ENCODE measurements at regions not wholly inside any gene's neighbourhood (a gene's known extent, or its start where the extent isn't known, plus 50 kb on each side); places are given as distances from the start of the nearest gene placed in this dataset.
A peak's percentile ranks its signal among the peaks of the same experiment; 100 is the strongest.

DNA sequence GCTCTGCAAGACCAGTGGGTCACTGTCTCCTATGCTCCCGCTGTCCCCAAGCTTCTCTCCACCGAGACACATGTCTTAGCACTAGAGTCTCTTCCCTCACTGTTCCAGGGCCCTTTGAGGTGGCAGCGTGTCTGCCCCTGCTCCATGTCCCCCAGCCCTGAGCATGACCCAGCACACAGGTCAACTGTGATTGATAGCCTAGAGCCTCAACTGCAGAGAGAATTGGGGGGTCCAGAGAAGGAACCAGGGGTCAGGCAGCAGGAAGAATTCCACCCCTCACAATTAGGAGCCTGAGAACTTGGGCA, 54.6 kb upstream of the ODC1 start:
- DNase-seq (ENCODE audit: low spot score), result no peak
- H3K79me2 ChIP-seq (ENCODE audit: low read depth), result no peaks in the 10 kb centered on the region
- Mint-ChIP-seq H3K36me3 (no peaks in the 10 kb centered on the region), H3K9me3 (no peaks in the 10 kb centered on the region), H3K27me3 (ENCODE audit: insufficient read depth, low read depth) (peaks cover 8% of the 10 kb centered on the region), H3K4me3 (no peak overlapping the region), H3K27ac (peak overlapping the region; percentile 95), H3K4me1 (peaks cover 19% of the 10 kb centered on the region)
- H3K36me3 ChIP-seq, result no peaks in the 10 kb centered on the region
- H4K20me1 ChIP-seq (ENCODE audit: low read depth), result no peaks in the 10 kb centered on the region
- H3F3A ChIP-seq (ENCODE audit: low read depth), result no peaks in the 10 kb centered on the region
- no peak overlapping the region for H2AFZ ChIP-seq (replicated peaks)
- peaks cover 9% of the 10 kb centered on the region for H3K4me1 ChIP-seq
- H3K9ac ChIP-seq, result no peak overlapping the region
- no peak overlapping the region for H3K27ac ChIP-seq
- no peak overlapping the region for H3K4me2 ChIP-seq
- no peak overlapping the region for H3K4me3 ChIP-seq
- H3K27me3 ChIP-seq, result no peaks in the 10 kb centered on the region
- TF ChIP-seq, protein P1, sequence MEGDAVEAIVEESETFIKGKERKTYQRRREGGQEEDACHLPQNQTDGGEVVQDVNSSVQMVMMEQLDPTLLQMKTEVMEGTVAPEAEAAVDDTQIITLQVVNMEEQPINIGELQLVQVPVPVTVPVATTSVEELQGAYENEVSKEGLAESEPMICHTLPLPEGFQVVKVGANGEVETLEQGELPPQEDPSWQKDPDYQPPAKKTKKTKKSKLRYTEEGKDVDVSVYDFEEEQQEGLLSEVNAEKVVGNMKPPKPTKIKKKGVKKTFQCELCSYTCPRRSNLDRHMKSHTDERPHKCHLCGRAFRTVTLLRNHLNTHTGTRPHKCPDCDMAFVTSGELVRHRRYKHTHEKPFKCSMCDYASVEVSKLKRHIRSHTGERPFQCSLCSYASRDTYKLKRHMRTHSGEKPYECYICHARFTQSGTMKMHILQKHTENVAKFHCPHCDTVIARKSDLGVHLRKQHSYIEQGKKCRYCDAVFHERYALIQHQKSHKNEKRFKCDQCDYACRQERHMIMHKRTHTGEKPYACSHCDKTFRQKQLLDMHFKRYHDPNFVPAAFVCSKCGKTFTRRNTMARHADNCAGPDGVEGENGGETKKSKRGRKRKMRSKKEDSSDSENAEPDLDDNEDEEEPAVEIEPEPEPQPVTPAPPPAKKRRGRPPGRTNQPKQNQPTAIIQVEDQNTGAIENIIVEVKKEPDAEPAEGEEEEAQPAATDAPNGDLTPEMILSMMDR (IDR thresholded peaks at IDR 0.05), result no peak
- TF ChIP-seq EZH2 (IDR thresholded peaks at IDR 0.05) (no peak), EZH2phosphoT487 (IDR thresholded peaks at IDR 0.05) (no peak)
- H3K9me3 ChIP-seq (ENCODE audit: low read depth), result no peaks in the 10 kb centered on the region

DNA sequence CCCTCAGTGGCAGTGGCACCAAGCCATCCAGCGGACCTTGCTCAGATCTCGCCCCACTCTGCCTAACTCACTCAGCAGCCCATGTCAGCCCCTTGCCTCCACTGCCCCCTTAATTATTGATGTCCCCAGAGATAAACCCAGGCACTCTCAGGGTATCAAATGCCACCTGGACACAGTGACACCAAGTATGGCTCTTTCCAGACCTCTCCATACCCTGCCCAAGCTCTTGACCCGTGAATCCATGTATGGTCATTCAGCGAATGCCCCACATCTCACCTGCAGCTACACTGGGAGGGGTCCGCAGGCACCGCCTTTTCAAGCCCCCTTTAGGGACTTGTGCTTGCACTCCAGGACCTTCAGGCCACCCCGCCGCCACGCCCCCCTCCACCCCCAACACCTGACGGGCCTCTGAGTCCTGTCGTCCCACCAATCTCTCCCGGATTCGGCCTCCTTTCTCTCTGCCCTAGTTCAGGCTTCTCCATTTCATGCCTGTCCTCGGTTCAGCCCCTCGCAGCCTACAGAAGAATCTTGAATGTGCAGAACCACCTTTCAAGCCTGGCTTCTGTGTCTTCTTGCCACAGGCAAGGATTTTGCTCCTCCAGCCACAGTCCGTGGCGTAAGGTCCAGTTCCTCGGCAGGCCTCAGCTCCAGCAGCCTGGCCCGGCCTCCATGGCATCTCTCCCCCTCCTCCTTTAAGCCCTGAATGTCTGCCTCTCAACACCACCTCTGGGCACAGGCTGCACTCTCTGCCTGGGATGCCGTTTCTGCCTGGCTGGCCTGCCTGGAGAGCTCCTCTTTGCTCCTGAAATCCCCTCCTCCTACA, 54.1 kb upstream of the ODC1 start:
- DNase-seq (ENCODE audit: low spot score), result no peak

DNA sequence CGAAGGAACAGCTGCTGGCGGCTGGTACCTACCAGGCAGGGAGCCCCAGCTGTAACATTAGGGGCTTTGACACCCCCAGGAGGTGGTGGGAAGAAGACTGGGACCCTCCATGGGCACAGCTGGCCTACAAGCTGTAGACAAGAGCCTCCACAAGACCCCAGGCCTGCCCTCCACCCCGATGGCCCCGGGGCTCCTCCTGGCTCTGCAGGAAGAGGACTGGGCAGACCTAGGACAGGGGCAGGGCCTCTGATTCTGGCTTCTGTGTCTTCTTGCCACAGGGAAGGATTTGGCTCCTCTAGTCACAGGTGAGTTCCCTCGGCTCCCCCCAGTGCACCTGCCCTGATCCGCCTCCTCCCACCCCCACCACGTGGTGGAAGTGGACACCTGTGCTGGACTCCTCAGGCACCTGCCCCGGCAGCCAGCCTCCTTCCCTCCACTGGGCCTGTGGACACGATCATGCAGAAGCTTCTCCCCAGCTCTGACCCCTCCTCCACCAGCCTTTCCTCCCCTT, 53.4 kb upstream of the ODC1 start:
- no peaks in the 10 kb centered on the region for H3K9me3 Mint-ChIP-seq
- no peaks in the 10 kb centered on the region for H4K20me1 ChIP-seq (ENCODE audit: low read depth)
- no peaks in the 10 kb centered on the region for H3K9me3 ChIP-seq (ENCODE audit: low read depth)
- H3K4me2 ChIP-seq, result no peak overlapping the region
- no peak overlapping the region for H3K27ac ChIP-seq
- no peaks in the 10 kb centered on the region for H3K36me3 ChIP-seq
- H3K9ac ChIP-seq, result no peak overlapping the region
- no peak overlapping the region for H3K4me3 ChIP-seq
- H3F3A ChIP-seq (ENCODE audit: low read depth), result no peaks in the 10 kb centered on the region
- H2AFZ ChIP-seq (replicated peaks), result no peak overlapping the region
- peaks cover 9% of the 10 kb centered on the region for H3K4me1 ChIP-seq
- peaks cover 22% of the 10 kb centered on the region for H3K4me1 Mint-ChIP-seq
- no peaks in the 10 kb centered on the region for H3K79me2 ChIP-seq (ENCODE audit: low read depth)
- no peaks in the 10 kb centered on the region for H3K27me3 ChIP-seq
- H3K27me3 Mint-ChIP-seq (ENCODE audit: insufficient read depth, low read depth), result peaks cover 11% of the 10 kb centered on the region
- no peak overlapping the region for H3K4me3 Mint-ChIP-seq
- no peak for DNase-seq (ENCODE audit: low spot score)
- H3K36me3 Mint-ChIP-seq, result no peaks in the 10 kb centered on the region
- no peak for TF ChIP-seq EZH2phosphoT487 (IDR thresholded peaks at IDR 0.05)
- no peak for TF ChIP-seq EZH2 (IDR thresholded peaks at IDR 0.05)
- TF ChIP-seq, protein P1 (IDR thresholded peaks at IDR 0.05), result no peak
- peak overlapping the region; percentile 84 for H3K27ac Mint-ChIP-seq

More for the DNA sequence above, 54.1 kb upstream of the ODC1 start:
- TF ChIP-seq EZH2phosphoT487 (IDR thresholded peaks at IDR 0.05) (no peak), EZH2 (IDR thresholded peaks at IDR 0.05) (no peak)
- TF ChIP-seq, protein P1 (IDR thresholded peaks at IDR 0.05), result no peak
- no peaks in the 10 kb centered on the region for H4K20me1 ChIP-seq (ENCODE audit: low read depth)
- no peaks in the 10 kb centered on the region for H3K9me3 ChIP-seq (ENCODE audit: low read depth)
- H3K9ac ChIP-seq, result no peak overlapping the region
- H3K4me1 ChIP-seq, result peaks cover 9% of the 10 kb centered on the region
- H3K9me3 Mint-ChIP-seq, result no peaks in the 10 kb centered on the region
- H3K79me2 ChIP-seq (ENCODE audit: low read depth), result no peaks in the 10 kb centered on the region
- no peak overlapping the region for H3K4me3 ChIP-seq
- H3K27ac ChIP-seq, result no peak overlapping the region
- H3K27me3 Mint-ChIP-seq (ENCODE audit: insufficient read depth, low read depth), result peaks cover 8% of the 10 kb centered on the region
- no peaks in the 10 kb centered on the region for H3K36me3 Mint-ChIP-seq
- H3K4me3 Mint-ChIP-seq, result no peak overlapping the region
- H3K4me2 ChIP-seq, result no peak overlapping the region
- H3K4me1 Mint-ChIP-seq, result peaks cover 20% of the 10 kb centered on the region
- no peaks in the 10 kb centered on the region for H3K36me3 ChIP-seq
- no peaks in the 10 kb centered on the region for H3K27me3 ChIP-seq
- no peak overlapping the region for H2AFZ ChIP-seq (replicated peaks)
- peak overlapping the region; percentile 95 for H3K27ac Mint-ChIP-seq
- H3F3A ChIP-seq (ENCODE audit: low read depth), result no peaks in the 10 kb centered on the region
